ENCODE measurements at regions not wholly inside any gene's neighbourhood (a gene's known extent, or its start where the extent isn't known, plus 50 kb on each side); places are given as distances from the start of the nearest gene placed in this dataset.

DNA sequence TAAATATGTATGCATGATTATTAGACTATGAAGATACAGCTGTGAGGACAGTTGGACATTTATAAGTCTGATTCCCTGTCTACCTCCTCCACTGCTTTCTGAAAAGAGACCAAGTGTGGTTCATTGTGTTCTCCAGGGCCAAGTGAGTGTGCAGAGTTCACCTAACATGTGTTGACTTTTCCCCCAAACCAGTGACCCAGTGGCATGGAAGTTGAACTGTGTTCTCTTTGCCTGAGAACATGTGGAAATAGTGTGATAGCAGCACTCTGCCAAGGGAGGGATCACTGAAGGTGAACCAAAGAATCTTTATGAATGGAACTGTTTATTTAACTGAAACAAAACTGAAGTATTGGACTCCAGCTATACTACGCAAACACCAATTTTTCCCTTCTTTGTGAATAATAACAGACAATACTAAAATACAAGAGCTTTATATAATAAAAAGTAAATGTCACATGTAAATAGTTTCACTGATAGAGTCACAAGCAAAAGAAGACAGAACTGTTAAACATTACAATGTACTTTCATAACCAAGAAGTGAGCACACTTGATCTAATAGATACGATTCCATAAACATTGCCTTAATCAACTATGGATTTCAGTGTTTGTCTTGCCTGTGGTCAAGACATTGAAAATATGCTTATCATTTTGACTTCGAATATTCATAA lies 200.3 kb upstream of the FUT9 start:
- H3K9ac ChIP-seq (ENCODE audit: insufficient read depth in 1 of 2, low read depth in 2 of 2, low read length in 2 of 2): no peak overlapping the region
- BruUV-seq (replicated peaks): no TSS peak

More for the DNA sequence above, 200.3 kb upstream of the FUT9 start:
- ChIA-PET POLR2A (no interaction called here), CTCF (ENCODE audit: low intra/inter-chr PET ratio) (no interaction called here)
- H3K36me3 ChIP-seq (ENCODE audit: control insufficient read depth, insufficient read depth, low read length): no peaks in the 10 kb centered on the region
- DNase-seq (ENCODE audit: extremely low read depth in 1 of 4, low spot score in 3 of 4) (no peak), FAIRE-seq (no peak), ATAC-seq (no peak)
- H3K4me2 ChIP-seq (ENCODE audit: insufficient read depth, low read length): no peak overlapping the region
- in situ Hi-C loops (cut with MboI) (no loop called here), intact Hi-C loops (cut with micrococcal nuclease) (no loop called here)
- H3K4me1 ChIP-seq (replicated peaks in 1 of 2; ENCODE audit: control insufficient read depth in 2 of 2, insufficient read depth in 2 of 2, low read length in 2 of 2): no peaks in the 10 kb centered on the region
- WGBS (ENCODE audit: insufficient coverage, low coverage, missing lambda C conversion rate): 0% methylated on average over 3 of the region's 3 CpGs
- no peaks in the 10 kb centered on the region for H3K9me1 ChIP-seq (ENCODE audit: control insufficient read depth, insufficient read depth, low read length)
- no peaks in the 10 kb centered on the region for H3K27me3 ChIP-seq (ENCODE audit: control insufficient read depth in 2 of 2, insufficient read depth in 2 of 2, low read length in 2 of 2)
- no peak overlapping the region for H3K27ac ChIP-seq (ENCODE audit: extremely low read depth, low read depth, low read length)
- TF ChIP-seq POU5F1 (IDR thresholded peaks at IDR 0.05; ENCODE audit: borderline replicate concordance, low read depth, low read length, partially characterized antibody): no peak
- TF ChIP-seq, protein P1, sequence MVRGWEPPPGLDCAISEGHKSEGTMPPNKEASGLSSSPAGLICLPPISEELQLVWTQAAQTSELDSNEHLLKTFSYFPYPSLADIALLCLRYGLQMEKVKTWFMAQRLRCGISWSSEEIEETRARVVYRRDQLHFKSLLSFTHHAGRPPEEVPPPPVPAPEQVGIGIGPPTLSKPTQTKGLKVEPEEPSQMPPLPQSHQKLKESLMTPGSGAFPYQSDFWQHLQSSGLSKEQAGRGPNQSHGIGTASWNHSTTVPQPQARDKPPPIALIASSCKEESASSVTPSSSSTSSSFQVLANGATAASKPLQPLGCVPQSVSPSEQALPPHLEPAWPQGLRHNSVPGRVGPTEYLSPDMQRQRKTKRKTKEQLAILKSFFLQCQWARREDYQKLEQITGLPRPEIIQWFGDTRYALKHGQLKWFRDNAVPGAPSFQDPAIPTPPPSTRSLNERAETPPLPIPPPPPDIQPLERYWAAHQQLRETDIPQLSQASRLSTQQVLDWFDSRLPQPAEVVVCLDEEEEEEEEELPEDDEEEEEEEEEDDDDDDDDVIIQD (CRISPR knock-in tag; IDR thresholded peaks at IDR 0.05): no peak
- TF ChIP-seq, protein P2, sequence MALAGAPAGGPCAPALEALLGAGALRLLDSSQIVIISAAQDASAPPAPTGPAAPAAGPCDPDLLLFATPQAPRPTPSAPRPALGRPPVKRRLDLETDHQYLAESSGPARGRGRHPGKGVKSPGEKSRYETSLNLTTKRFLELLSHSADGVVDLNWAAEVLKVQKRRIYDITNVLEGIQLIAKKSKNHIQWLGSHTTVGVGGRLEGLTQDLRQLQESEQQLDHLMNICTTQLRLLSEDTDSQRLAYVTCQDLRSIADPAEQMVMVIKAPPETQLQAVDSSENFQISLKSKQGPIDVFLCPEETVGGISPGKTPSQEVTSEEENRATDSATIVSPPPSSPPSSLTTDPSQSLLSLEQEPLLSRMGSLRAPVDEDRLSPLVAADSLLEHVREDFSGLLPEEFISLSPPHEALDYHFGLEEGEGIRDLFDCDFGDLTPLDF (CRISPR knock-in tag; IDR thresholded peaks at IDR 0.05): no peak
- no peak for TF ChIP-seq PRPF4 (IDR thresholded peaks at IDR 0.05; ENCODE audit: insufficient read depth, low read depth, low read length, poor library complexity, severe bottlenecking)
- H2AFZ ChIP-seq (ENCODE audit: low read depth, low read length): no peak overlapping the region
- no peaks in the 10 kb centered on the region for H4K20me1 ChIP-seq (replicated peaks; ENCODE audit: control insufficient read depth, insufficient read depth, low read length)
- no peaks in the 10 kb centered on the region for H3K9me3 ChIP-seq (replicated peaks; ENCODE audit: control insufficient read depth, insufficient read depth, low read depth, low read length)
- no peaks in the 10 kb centered on the region for H3K79me2 ChIP-seq (ENCODE audit: control insufficient read depth, insufficient read depth, low read length)
- H3K4me3 ChIP-seq: no peak overlapping the region
